C4-2B (cell line): ENCODE measurements at regions not wholly inside any gene's neighbourhood (a gene's known extent, or its start where the extent isn't known, plus 50 kb on each side); places are given as distances from the start of the nearest gene placed in this dataset.

Experiments
- H3K27ac ChIP-seq: fragments of 450-650 bp; 2 replicates; pipeline ENCODE4 v1.5.1; 2017
- CTCF ChIP-seq: fragments of 450-650 bp; conservative IDR thresholded peaks from 2 replicates; pipeline ENCODE4 v1.5.1; 2017; ENCODE audit warnings: mild to moderate bottlenecking
- ZFX ChIP-seq: fragments of 450-650 bp; IDR thresholded peaks from 2 replicates; pipeline ENCODE4 v1.6.1; 2017

- no peak for TF ChIP-seq CTCF
- TF ChIP-seq ZFX: no peak
- no peak overlapping the region for H3K27ac ChIP-seq
Observed at GRCh38 chr6:66771626-66772025, 1064.6 kb upstream of the EYS start.

DNA sequence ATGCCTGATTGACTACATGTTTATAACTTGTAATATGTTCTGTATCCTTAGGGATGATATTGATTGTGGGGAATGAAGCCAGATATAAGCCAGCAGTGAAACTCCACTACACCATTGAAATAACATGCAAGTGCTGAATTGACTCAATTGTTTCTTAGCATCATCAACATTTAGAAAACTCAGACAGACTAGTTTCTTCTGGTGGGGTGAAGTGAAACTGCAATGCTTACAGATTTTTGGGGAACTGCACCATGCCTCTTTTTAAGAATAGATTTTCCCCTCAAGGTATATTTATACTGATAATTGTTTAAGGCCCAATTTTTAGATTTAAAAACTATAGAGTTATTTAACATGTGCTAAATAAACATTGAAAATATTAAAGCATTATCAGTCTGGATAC, 1044.6 kb upstream of the EYS start:
- no peak overlapping the region for H3K27ac ChIP-seq
- TF ChIP-seq CTCF (no peak), ZFX (no peak)

DNA sequence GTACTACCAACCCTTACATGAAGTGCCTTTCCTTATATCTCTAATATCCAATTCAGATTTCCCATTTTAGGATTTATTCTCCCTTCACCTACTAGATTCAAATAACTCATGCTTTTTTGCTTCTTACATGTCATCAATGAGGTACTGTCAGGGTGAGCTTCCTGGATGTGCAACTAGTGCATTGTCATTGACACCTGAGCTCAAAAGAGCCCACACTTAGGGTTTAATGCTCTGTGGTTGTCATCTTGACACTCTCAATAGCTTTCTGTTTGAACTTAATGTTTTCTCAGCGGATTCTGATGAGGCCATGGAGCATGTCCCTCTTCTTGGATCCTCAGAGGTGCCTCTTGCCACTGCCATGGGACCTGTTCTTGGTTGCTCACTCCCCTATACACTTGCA, 1033.3 kb upstream of the EYS start:
- no peak for TF ChIP-seq ZFX
- no peak for TF ChIP-seq CTCF
- H3K27ac ChIP-seq: no peak overlapping the region

GRCh38 chr6:66735106-66735890, 1028.3 kb upstream of the EYS start:
- no peak overlapping the region for H3K27ac ChIP-seq
- TF ChIP-seq ZFX (no peak), CTCF (no peak)

- no peak overlapping the region for H3K27ac ChIP-seq
- no peak for TF ChIP-seq ZFX
- no peak for TF ChIP-seq CTCF
Observed at GRCh38 chr6:66731310-66731709, 1024.3 kb upstream of the EYS start.

- no peak overlapping the region for H3K27ac ChIP-seq
- TF ChIP-seq CTCF: no peak
Observed at GRCh38 chr6:66725670-66726069, 1018.6 kb upstream of the EYS start.

- no peak overlapping the region for H3K27ac ChIP-seq
- TF ChIP-seq CTCF (no peak), ZFX (no peak)
Observed at GRCh38 chr6:66717801-66718200, 1010.8 kb upstream of the EYS start.
